GM12864 (cell line): ENCODE measurements at regions not wholly inside any gene's neighbourhood (a gene's known extent, or its start where the extent isn't known, plus 50 kb on each side); places are given as distances from the start of the nearest gene placed in this dataset.

Experiments used
- DNase-seq: peaks from one replicate; pipeline ENCODE4 v3.0.0-alpha.2; 2011; ENCODE audit warnings: low read depth
- H3K4me3 ChIP-seq: 2 replicates; pipeline ENCODE4 v1.5.1; 2011; ENCODE audit warnings: mild to moderate bottlenecking, low read depth, low read length, control low read depth
- TF ChIP-seq, protein P1 (sequence below): IDR thresholded peaks from 2 replicates; pipeline ENCODE4 v1.5.1; 2011; ENCODE audit warnings: low read depth, mild to moderate bottlenecking, moderate library complexity, low read length, control low read depth, inconsistent platforms; ENCODE audit errors: missing control alignments

DNA sequence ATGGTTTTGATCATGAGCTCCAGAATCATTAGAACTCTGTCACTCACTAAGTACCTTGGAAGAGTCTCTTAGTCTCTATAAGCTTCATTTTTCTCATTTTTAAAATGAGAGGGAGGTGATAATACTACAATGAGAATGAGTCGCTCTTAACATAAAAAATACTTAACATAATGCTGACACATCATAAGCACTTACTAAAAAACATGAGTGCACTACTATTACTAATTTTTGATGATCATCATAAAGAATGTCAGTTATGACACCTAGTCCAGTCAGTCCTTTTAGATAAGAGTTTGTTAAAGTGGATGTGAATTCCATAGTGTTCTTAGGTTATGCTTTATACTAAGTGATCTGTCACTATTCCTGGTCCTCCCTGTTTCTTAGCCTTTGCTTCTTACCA is 200.4 kb upstream of the SLC24A2 start:
- TF ChIP-seq, protein P1, sequence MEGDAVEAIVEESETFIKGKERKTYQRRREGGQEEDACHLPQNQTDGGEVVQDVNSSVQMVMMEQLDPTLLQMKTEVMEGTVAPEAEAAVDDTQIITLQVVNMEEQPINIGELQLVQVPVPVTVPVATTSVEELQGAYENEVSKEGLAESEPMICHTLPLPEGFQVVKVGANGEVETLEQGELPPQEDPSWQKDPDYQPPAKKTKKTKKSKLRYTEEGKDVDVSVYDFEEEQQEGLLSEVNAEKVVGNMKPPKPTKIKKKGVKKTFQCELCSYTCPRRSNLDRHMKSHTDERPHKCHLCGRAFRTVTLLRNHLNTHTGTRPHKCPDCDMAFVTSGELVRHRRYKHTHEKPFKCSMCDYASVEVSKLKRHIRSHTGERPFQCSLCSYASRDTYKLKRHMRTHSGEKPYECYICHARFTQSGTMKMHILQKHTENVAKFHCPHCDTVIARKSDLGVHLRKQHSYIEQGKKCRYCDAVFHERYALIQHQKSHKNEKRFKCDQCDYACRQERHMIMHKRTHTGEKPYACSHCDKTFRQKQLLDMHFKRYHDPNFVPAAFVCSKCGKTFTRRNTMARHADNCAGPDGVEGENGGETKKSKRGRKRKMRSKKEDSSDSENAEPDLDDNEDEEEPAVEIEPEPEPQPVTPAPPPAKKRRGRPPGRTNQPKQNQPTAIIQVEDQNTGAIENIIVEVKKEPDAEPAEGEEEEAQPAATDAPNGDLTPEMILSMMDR: no peak
- no peak for DNase-seq
- no peak overlapping the region for H3K4me3 ChIP-seq

DNA sequence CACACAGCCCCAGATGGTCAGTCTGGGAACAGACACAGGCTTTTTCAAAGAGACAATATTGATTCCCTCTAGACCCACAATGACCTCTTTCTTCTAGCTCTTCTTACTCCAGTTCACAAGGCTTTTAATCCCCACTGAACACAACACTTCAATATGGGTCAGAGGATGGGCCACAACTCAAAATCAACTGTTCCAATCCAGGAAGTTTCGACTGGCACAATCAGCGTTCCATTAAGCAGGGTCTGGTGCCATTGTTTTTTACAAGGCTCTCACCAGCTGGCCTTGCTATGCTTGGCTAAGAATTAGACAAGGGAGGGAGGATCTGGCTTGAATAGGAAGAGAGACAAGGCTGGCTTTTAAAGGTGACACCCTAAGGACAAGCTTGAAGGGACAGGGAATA is 199.4 kb upstream of the SLC24A2 start:
- H3K4me3 ChIP-seq: no peak overlapping the region
- TF ChIP-seq, protein P1: no peak
- no peak for DNase-seq

DNA sequence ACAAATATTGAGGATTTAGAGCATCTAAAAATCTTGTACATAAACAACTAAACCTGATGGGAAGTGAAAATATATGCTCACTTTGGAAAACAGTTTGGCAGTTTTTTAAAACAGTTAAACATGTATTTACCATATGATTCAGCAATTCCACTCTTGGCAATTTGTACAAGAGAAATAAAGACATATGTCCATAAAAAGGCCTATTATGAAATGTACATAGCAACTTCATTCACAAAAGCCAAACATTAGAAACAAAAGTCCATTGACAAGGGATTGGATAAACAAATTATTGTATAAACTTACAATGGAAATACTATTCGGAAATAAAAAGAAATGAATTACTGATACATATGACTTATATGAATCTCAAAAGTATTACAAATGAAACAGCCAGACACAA is 196.2 kb upstream of the SLC24A2 start:
- no peak overlapping the region for H3K4me3 ChIP-seq
- TF ChIP-seq, protein P1: no peak
- no peak for DNase-seq

DNA sequence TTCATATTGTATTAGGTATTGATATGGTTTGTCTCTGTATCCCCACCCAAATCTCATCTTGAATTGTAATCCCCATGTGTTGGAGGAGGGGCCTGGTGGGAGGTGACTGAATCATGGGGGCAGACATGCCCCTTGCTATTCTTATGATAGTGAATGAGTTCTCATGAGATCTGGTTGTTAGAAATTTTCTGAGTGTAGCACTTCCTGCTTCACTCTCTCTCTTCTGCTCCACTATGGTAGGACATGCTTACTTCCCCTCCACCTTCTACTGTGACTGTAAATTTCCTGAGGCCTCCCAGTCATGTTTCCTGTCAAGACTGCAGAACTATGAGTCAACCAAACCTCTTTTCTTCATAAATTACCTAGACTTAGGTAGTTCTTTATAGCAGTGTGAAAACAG is 187.4 kb upstream of the SLC24A2 start:
- TF ChIP-seq, protein P1: no peak

DNA sequence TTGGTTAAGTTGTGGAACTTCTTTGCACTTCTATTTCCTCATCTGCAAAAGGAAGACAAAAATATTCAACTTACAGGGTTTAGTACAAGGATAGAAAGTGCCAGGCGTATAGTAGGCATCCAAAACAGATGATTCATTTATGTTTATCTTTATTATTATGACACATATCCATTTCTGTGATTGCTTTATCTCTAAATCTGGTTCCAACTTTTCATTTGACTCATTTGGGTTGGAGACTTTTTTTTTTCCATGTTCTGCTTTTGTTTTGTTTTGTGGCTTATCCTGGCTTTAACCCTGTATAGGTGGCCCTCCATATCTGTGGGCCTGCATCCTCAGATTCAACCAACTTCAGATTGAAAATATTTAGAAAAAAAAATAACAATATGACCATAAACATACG is 186.7 kb upstream of the SLC24A2 start:
- no peak for DNase-seq
- no peak overlapping the region for H3K4me3 ChIP-seq
- TF ChIP-seq, protein P1: no peak

More for the DNA sequence above, 187.4 kb upstream of the SLC24A2 start:
- no peak overlapping the region for H3K4me3 ChIP-seq
- DNase-seq: no peak

DNA sequence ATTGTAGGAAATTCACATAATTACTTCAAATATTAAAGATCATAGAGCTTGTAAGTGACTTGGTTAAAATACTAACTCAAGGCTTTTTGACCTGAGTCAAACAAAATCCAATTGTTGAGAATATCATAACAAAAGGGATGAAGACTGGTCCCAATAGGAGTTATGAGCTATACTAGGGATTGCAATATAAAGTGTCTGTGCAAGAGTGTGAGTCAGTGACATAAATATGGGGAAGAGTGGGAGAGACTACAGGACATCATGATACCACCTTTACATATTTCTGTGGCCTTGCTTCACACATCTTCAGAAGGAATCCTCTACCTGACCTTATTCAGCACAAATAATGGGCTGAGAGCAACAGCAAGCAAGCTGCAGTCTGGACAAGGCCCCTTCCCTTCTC is 180.9 kb upstream of the SLC24A2 start:
- DNase-seq: no peak
- TF ChIP-seq, protein P1: no peak
- H3K4me3 ChIP-seq: no peak overlapping the region

DNA sequence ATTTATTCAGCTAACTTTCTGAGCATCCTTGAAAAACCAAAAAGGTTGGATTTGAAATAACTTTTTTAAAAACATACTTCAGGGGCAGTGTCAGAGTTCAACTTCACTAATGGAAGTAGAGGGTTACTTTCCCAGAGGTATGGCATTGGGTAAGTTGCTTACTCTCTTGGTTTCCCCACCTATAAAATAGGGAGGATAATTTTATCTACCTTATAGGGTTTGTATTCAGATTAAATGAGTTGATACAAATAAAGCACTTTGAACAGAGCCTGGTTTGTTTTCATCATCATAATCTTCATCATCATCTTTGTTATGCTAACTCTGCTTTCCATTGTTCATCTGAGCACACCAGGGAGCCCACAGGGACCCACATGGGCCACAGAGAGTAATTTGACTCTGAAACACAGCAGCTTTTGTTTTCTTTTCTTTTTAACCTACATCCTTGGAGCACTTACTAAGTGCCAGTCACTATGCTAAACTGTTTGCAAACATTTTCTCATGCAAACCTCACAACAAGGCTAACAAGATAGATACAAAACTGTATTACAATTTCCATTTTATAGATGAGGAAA is 179.1 kb upstream of the SLC24A2 start:
- DNase-seq: no peak
- no peak overlapping the region for H3K4me3 ChIP-seq
- TF ChIP-seq, protein P1: no peak
